IPS-20b (cell line): ENCODE measurements at regions not wholly inside any gene's neighbourhood (a gene's known extent, or its start where the extent isn't known, plus 50 kb on each side); places are given as distances from the start of the nearest gene placed in this dataset.

Experiments
- H3K27ac ChIP-seq: one replicate; pipeline ENCODE4 v1.5.1; 2013; ENCODE audit warnings: low read length
- H3K27me3 ChIP-seq: 2 replicates; pipeline ENCODE4 v1.6.1; 2013; ENCODE audit warnings: mild to moderate bottlenecking, low read length, inconsistent platforms; ENCODE audit not compliant: insufficient read depth
- H3K36me3 ChIP-seq: 2 replicates; pipeline ENCODE4 v1.6.1; 2013; ENCODE audit warnings: low read depth, mild to moderate bottlenecking, inconsistent platforms, low read length, moderate library complexity; ENCODE audit not compliant: insufficient read depth
- H3K4me1 ChIP-seq: 2 replicates; pipeline ENCODE4 v1.6.1; 2013; ENCODE audit warnings: mild to moderate bottlenecking, control low read depth, inconsistent platforms, low read length, moderate library complexity; ENCODE audit not compliant: insufficient read depth
- H3K4me3 ChIP-seq: 2 replicates; pipeline ENCODE4 v1.5.1; 2013; ENCODE audit warnings: mild to moderate bottlenecking, low read length, inconsistent platforms
- H3K9ac ChIP-seq: 2 replicates; pipeline ENCODE4 v1.6.1; 2013; ENCODE audit warnings: low read depth, mild to moderate bottlenecking, inconsistent platforms, low read length, moderate library complexity
- H3K9me3 ChIP-seq: 2 replicates; pipeline ENCODE4 v1.6.1; 2013; ENCODE audit warnings: mild to moderate bottlenecking, low read depth, low read length, inconsistent platforms; ENCODE audit not compliant: insufficient read depth

- H3K9ac ChIP-seq, result no peak overlapping the region
- H3K4me1 ChIP-seq, result no peaks in the 10 kb centered on the region; the same call in 1 of the 2 replicates
- no peaks in the 10 kb centered on the region for H3K27me3 ChIP-seq
- H3K27ac ChIP-seq, result no peak overlapping the region
- no peaks in the 10 kb centered on the region for H3K36me3 ChIP-seq
- H3K4me3 ChIP-seq, result no peak overlapping the region
- no peaks in the 10 kb centered on the region for H3K9me3 ChIP-seq
These were observed 648.8 kb downstream of the ARL4A start for GRCh38 chr7:13336227-13336626.

- Histone ChIP-seq H3K27ac (no peak overlapping the region), H3K9me3 (no peaks in the 10 kb centered on the region), H3K36me3 (no peaks in the 10 kb centered on the region), H3K4me1 (no peaks in the 10 kb centered on the region), H3K27me3 (no peaks in the 10 kb centered on the region), H3K9ac (no peak overlapping the region), H3K4me3 (no peak overlapping the region)
These were observed 636.8 kb downstream of the ETV1 start for GRCh38 chr7:13352677-13353076.

- Histone ChIP-seq H3K9ac (no peak overlapping the region), H3K4me3 (no peak overlapping the region)
These were observed 629.8 kb downstream of the ETV1 start for GRCh38 chr7:13359656-13360055.

GRCh38 chr7:13386741-13387140, 602.7 kb downstream of the ETV1 start:
- no peaks in the 10 kb centered on the region for H3K27me3 ChIP-seq
- no peaks in the 10 kb centered on the region for H3K4me1 ChIP-seq
- no peaks in the 10 kb centered on the region for H3K9me3 ChIP-seq
- H3K4me3 ChIP-seq, result no peak overlapping the region
- H3K36me3 ChIP-seq, result no peaks in the 10 kb centered on the region
- no peak overlapping the region for H3K9ac ChIP-seq
- no peak overlapping the region for H3K27ac ChIP-seq

More at GRCh38 chr7:13359656-13360055, 629.8 kb downstream of the ETV1 start:
- Histone ChIP-seq H3K36me3 (no peaks in the 10 kb centered on the region), H3K27ac (no peak overlapping the region), H3K9me3 (no peaks in the 10 kb centered on the region), H3K27me3 (no peaks in the 10 kb centered on the region), H3K4me1 (no peaks in the 10 kb centered on the region)

GRCh38 chr7:13407911-13408310, 581.6 kb downstream of the ETV1 start:
- H3K4me1 ChIP-seq, result 0 out of 2 replicates have a peak, but pooled peaks cover 8% of the 10 kb centered on the region
- H3K36me3 ChIP-seq, result no peaks in the 10 kb centered on the region
- H3K4me3 ChIP-seq, result no peak overlapping the region
- no peak overlapping the region for H3K27ac ChIP-seq
- H3K27me3 ChIP-seq, result no peaks in the 10 kb centered on the region
- no peaks in the 10 kb centered on the region for H3K9me3 ChIP-seq
- H3K9ac ChIP-seq, result no peak overlapping the region

GRCh38 chr7:13411151-13411550, 578.3 kb downstream of the ETV1 start:
- Histone ChIP-seq H3K27ac (no peak overlapping the region), H3K27me3 (no peaks in the 10 kb centered on the region), H3K9me3 (no peaks in the 10 kb centered on the region), H3K4me3 (no peak overlapping the region), H3K36me3 (no peaks in the 10 kb centered on the region), H3K4me1 (0 out of 2 replicates have a peak, but pooled peaks cover 8% of the 10 kb centered on the region), H3K9ac (no peak overlapping the region)

GRCh38 chr7:13411636-13412035, 577.8 kb downstream of the ETV1 start:
- Histone ChIP-seq H3K36me3 (no peaks in the 10 kb centered on the region), H3K4me3 (no peak overlapping the region), H3K4me1 (0 out of 2 replicates have a peak, but pooled peaks cover 8% of the 10 kb centered on the region), H3K9me3 (no peaks in the 10 kb centered on the region), H3K27me3 (no peaks in the 10 kb centered on the region), H3K9ac (no peak overlapping the region), H3K27ac (no peak overlapping the region)

- H3K4me1 ChIP-seq, result 0 out of 2 replicates have a peak, but pooled peaks cover 3% of the 10 kb centered on the region
- H3K27ac ChIP-seq, result no peak overlapping the region
- H3K4me3 ChIP-seq, result no peak overlapping the region
- no peaks in the 10 kb centered on the region for H3K36me3 ChIP-seq
- peaks cover 4% of the 10 kb centered on the region; the same call in 1 of the 2 replicates for H3K9me3 ChIP-seq
- no peak overlapping the region for H3K9ac ChIP-seq
- no peaks in the 10 kb centered on the region for H3K27me3 ChIP-seq
These were observed 575.3 kb downstream of the ETV1 start for GRCh38 chr7:13414181-13414580.

GRCh38 chr7:13414661-13415107, 574.8 kb downstream of the ETV1 start:
- peaks cover 4% of the 10 kb centered on the region; the same call in 1 of the 2 replicates for H3K9me3 ChIP-seq
- H3K27me3 ChIP-seq, result no peaks in the 10 kb centered on the region
- H3K4me3 ChIP-seq, result no peak overlapping the region
- H3K9ac ChIP-seq, result no peak overlapping the region
- 0 out of 2 replicates have a peak, but pooled peaks cover 3% of the 10 kb centered on the region for H3K4me1 ChIP-seq
- no peaks in the 10 kb centered on the region for H3K36me3 ChIP-seq
- H3K27ac ChIP-seq, result no peak overlapping the region

GRCh38 chr7:13416071-13416470, 573.4 kb downstream of the ETV1 start:
- no peaks in the 10 kb centered on the region for H3K36me3 ChIP-seq
- peaks cover 4% of the 10 kb centered on the region; the same call in 1 of the 2 replicates for H3K9me3 ChIP-seq
- H3K27me3 ChIP-seq, result no peaks in the 10 kb centered on the region
- H3K27ac ChIP-seq, result no peak overlapping the region
- no peak overlapping the region for H3K4me3 ChIP-seq
- H3K4me1 ChIP-seq, result 0 out of 2 replicates have a peak, but pooled peaks cover 3% of the 10 kb centered on the region
- H3K9ac ChIP-seq, result no peak overlapping the region

- 0 out of 2 replicates have a peak, but pooled peaks cover 1% of the 10 kb centered on the region for H3K4me1 ChIP-seq
- H3K27ac ChIP-seq, result no peak overlapping the region
- H3K9ac ChIP-seq, result no peak overlapping the region
- H3K36me3 ChIP-seq, result no peaks in the 10 kb centered on the region
- no peak overlapping the region for H3K4me3 ChIP-seq
- peaks cover 4% of the 10 kb centered on the region; the same call in 1 of the 2 replicates for H3K9me3 ChIP-seq
- no peaks in the 10 kb centered on the region for H3K27me3 ChIP-seq
These were observed 572.9 kb downstream of the ETV1 start for GRCh38 chr7:13416544-13416943.

- H3K4me3 ChIP-seq, result no peak overlapping the region
- no peaks in the 10 kb centered on the region for H3K36me3 ChIP-seq
- H3K9ac ChIP-seq, result no peak overlapping the region
- no peaks in the 10 kb centered on the region for H3K27me3 ChIP-seq
- no peak overlapping the region for H3K27ac ChIP-seq
- H3K9me3 ChIP-seq, result peaks cover 4% of the 10 kb centered on the region; the same call in 1 of the 2 replicates
- H3K4me1 ChIP-seq, result no peaks in the 10 kb centered on the region
These were observed 568.7 kb downstream of the ETV1 start for GRCh38 chr7:13420726-13421125.
